Right atrium auricular region (tissue), 2 donors: ENCODE measurements at regions not wholly inside any gene's neighbourhood (a gene's known extent, or its start where the extent isn't known, plus 50 kb on each side); places are given as distances from the start of the nearest gene placed in this dataset.
"Not testable (repeated sequence)": the region's sequence is repeated elsewhere in the genome, so short reads cannot be mapped to it uniquely, and the experiment has no call there.

Experiments
- DNase-seq: peaks from one replicate; pipeline ENCODE4 v3.0.0-alpha.2; 2019; ENCODE audit warnings: low spot score
- H3K27ac ChIP-seq, 2 donors: fragments of 200-600 bp; sonication (generic); 1 replicate in 1 of 2; 2 replicates in 1 of 2; pipeline ENCODE4 v1.5.1; 2016 to 2019
- H3K27me3 ChIP-seq, 2 donors: fragments of 200-600 bp; sonication (generic); one replicate each; pipeline versions ENCODE4 v1.5.1 to v1.6.0; 2017 to 2019
- H3K36me3 ChIP-seq: fragments of 200-600 bp; sonication (generic); one replicate; pipeline ENCODE4 v1.5.1; 2016
- H3K4me1 ChIP-seq, 2 donors: fragments of 200-600 bp; sonication (generic); one replicate each; pipeline versions ENCODE4 v1.5.1 to v1.6.0; 2017 to 2019
- H3K4me3 ChIP-seq, 2 donors: fragments of 200-600 bp; sonication (generic); 1 replicate in 1 of 2; 2 replicates in 1 of 2; pipeline ENCODE4 v1.5.1; 2017 to 2019; ENCODE audit warnings: mild to moderate bottlenecking in 1 of 2, moderate library complexity in 1 of 2
- H3K9me3 ChIP-seq, 2 donors: fragments of 200-600 bp; sonication (generic); one replicate each; pipeline ENCODE4 v1.5.1; 2019

DNA sequence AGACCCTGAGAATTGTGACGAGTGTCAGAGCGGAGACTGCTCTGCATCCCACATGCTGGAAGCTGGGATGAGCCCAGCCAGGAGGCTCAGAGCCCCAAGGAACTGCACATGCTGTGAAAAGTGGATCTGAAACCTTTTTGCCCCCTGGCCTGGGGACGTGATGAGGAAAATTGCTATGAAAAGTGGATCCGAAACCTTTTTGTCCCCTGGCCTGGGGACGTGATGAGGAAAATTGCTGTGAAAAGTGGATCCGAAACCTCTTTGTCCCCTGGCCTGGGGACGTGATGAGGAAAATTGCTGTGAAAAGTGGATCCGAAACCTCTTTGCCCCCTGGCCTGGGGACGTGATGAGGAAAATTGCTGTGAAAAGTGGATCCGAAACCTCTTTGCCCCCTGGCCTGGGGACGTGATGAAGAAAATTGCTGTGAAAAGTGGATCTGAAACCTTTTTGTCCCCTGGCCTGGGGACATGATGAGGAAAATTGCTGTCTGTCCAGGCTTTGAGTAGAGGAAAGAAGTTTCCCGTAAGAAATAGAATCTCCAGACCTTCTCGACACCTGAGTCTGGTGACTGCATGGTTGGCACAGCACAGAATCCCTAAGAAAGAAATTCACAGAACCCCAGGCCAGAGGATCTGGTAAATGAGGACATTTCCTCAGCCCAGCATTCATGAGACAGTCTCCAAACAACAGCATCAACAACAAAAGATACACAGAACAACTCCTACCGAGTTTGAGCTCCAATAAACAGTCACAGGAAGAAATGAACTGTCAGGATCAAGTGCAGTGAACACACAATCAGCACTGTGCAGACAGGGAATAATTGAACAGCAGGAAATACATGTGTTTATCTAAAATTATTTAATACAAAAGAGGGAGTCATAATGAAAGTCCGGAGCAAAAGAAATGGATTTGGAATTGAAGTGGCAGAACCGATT lies 188.8 kb downstream of the LAT start:
- not testable (repeated sequence) for H3K27me3 ChIP-seq, H3K9me3 ChIP-seq, H3K27ac ChIP-seq, H3K4me3 ChIP-seq, H3K36me3 ChIP-seq, DNase-seq
- H3K4me1 ChIP-seq = peaks cover 0 to 45% of the 10 kb centered on the region in 2 donors

DNA sequence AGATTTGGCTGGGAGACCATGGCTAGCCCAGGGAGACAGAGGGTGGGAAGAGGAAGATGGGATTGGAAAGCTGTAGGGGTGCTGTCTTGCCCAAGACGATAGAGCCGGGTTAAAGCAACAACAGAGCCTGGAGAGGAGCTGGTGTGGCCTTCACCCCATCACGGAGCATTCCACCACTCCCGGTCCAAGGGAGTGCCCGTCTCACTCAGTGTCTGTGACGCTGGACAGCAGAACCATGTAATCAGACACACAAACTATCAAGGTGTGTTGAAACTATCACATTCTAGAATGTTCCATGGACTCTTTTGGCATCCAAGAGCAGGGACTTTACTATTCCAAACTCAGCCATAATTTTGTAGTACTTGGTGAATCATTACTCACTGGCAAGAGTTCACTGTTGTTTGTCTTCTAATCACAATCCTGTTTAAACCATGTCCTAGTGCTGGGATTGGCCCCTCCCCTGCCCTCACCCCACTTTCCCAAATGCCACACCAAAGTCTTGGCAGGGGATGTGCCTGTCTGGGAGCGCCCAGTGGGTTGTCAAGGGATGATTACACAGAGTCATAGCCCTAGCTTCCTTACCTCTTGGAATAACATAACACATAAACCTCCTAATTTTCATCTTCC lies 187.4 kb downstream of the LAT start:
- peaks cover 0 to 37% of the 10 kb centered on the region in 2 donors for H3K4me1 ChIP-seq
- DNase-seq, H3K27ac ChIP-seq, H3K9me3 ChIP-seq, H3K36me3 ChIP-seq, H3K27me3 ChIP-seq, H3K4me3 ChIP-seq: not testable (repeated sequence)

GRCh38 chr16:29171296-29171695 lies 186.4 kb downstream of the LAT start:
- not testable (repeated sequence) for H3K27me3 ChIP-seq, H3K36me3 ChIP-seq, H3K4me3 ChIP-seq, H3K9me3 ChIP-seq, DNase-seq, H3K27ac ChIP-seq
- H3K4me1 ChIP-seq = peaks cover 0 to 28% of the 10 kb centered on the region in 2 donors

DNA sequence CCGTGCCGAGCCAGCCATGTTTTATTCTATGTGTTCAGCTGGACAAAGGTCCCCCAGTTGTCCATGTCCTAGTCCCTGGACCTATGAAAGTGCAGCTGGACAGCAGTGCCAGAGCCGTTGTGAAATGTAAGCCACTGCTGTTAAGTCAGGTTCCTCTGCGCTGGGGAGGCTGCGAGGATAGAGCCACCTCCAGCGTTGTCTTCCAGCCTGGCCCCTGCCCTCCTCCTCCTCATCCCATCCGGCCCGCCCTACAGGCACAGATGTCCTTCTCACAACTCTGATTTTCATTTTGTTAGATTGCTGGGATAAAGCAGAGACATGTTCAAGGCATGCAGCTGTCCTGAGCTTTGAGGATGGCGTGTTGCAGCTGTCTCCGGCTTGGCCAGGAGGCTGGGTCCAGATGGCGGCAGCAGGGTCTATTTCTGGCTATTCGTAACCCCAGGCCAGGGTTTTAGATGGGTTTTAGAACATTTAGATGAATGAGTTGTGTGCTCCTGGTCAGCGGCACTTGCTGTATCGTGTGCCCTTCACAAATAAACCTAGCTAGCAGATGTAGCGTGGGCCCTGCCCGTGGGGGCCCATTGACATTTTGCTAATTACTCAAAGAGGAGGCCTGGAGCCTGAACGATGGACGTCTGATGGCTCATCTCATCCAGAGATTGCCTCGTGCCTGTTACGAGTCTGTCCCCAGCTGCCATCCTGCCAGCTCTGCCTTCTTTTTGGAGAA lies 185.7 kb downstream of the LAT start:
- not testable (repeated sequence) for DNase-seq, H3K27me3 ChIP-seq, H3K36me3 ChIP-seq, H3K9me3 ChIP-seq, H3K4me3 ChIP-seq
- Histone ChIP-seq H3K4me1 (peaks cover 0 to 21% of the 10 kb centered on the region in 2 donors), H3K27ac (peak overlapping the region; percentile 58 to 61)

- not testable (repeated sequence) for H3K27me3 ChIP-seq, DNase-seq, H3K4me3 ChIP-seq, H3K9me3 ChIP-seq, H3K36me3 ChIP-seq
- H3K27ac ChIP-seq = peak overlapping the region; percentile 58 to 61
- peaks cover 0 to 19% of the 10 kb centered on the region in 2 donors for H3K4me1 ChIP-seq
These were observed 184.6 kb downstream of the LAT start for GRCh38 chr16:29169295-29169994.

GRCh38 chr16:29168515-29169259 lies 183.8 kb downstream of the LAT start:
- not testable (repeated sequence) for H3K4me3 ChIP-seq, H3K36me3 ChIP-seq, H3K9me3 ChIP-seq, DNase-seq, H3K27ac ChIP-seq, H3K27me3 ChIP-seq
- peaks cover 0 to 19% of the 10 kb centered on the region in 2 donors for H3K4me1 ChIP-seq

- H3K9me3 ChIP-seq, H3K36me3 ChIP-seq, H3K27ac ChIP-seq, H3K4me3 ChIP-seq, H3K4me1 ChIP-seq, H3K27me3 ChIP-seq, DNase-seq: not testable (repeated sequence)
These were observed 179.7 kb downstream of the LAT start for GRCh38 chr16:29164442-29165089.

DNA sequence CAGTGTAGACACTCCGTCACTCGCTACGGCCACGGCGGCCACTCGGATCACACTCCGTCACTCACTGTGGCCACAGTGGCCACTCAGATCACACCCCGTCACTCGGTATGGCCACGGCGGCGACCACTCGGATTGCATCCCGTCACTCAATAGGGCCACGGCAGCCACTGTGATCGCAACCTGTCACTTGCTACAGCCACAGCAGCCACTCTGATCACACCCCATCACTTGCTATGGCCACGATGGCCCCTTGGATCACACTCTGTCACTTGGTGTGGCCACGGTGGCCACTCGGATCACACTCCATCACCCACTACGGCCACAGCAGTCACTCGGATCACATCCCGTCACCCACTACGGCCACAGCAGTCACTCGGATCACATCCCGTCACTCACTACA lies 175.3 kb downstream of the LAT start:
- DNase-seq = not testable (repeated sequence)

GRCh38 chr16:29159603-29160002 lies 174.8 kb downstream of the LAT start:
- not testable (repeated sequence) for H3K27me3 ChIP-seq, H3K9me3 ChIP-seq, H3K36me3 ChIP-seq, DNase-seq, H3K4me3 ChIP-seq
- peaks cover 0 to 36% of the 10 kb centered on the region in 2 donors for H3K4me1 ChIP-seq
- H3K27ac ChIP-seq = peak overlapping the region; percentile 23 to 75

More for the DNA sequence above, 175.3 kb downstream of the LAT start:
- H3K9me3 ChIP-seq, H3K27me3 ChIP-seq, H3K36me3 ChIP-seq, H3K4me3 ChIP-seq, H3K27ac ChIP-seq: not testable (repeated sequence)
- peaks cover 0 to 30% of the 10 kb centered on the region in 2 donors for H3K4me1 ChIP-seq
